GM13976 (cell line): ENCODE measurements at regions not wholly inside any gene's neighbourhood (a gene's known extent, or its start where the extent isn't known, plus 50 kb on each side); places are given as distances from the start of the nearest gene placed in this dataset.

Experiments
- DNase-seq: peaks from one replicate; pipeline ENCODE4 v3.0.0; 2012; ENCODE audit warnings: low spot score
- in situ Hi-C: fragments of 300-500 bp; cut with MboI; formaldehyde crosslinking; loops from one replicate; pipeline ENCODE4 v1.12.0; 2022; ENCODE audit warnings: low sequenced_read_pairs, mixed read lengths, inconsistent platforms; ENCODE audit not compliant: unreplicated experiment
- TF ChIP-seq, protein P1 (sequence below): IDR thresholded peaks from 2 replicates; pipeline ENCODE4 v1.5.1; 2012; ENCODE audit warnings: borderline replicate concordance, mild to moderate bottlenecking; ENCODE audit not compliant: insufficient read depth; ENCODE audit errors: extremely low read depth, missing control alignments, control extremely low read depth

DNA sequence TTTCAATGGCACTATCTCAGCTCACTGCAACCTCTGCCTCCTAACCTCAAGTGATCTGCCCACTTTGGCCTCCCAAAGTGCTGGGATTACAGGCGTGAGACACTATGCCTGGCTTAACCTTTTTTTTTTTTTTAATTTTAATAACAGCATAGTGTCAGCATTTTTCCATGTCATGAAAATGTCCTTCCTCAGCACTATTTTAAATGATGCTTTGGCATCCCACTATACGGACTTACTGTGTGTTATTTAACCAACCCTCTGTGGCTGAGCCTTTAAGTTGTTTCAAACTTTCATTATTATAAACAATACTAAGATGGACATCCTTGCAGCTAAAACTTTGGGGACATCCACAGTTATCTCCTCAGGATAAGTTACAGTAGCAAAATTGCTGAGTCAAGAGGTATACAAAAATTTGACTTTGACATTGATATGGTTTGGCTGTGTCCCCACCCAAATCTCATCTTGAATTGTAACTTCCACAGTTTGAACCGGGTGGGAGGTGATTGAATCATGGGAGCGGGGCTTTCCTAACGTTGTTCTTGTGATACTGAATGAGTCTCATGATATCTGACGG, 123.8 kb upstream of the JARID2 start:
- in situ Hi-C loops: no loop called here
- DNase-seq: no peak
- TF ChIP-seq, protein P1, sequence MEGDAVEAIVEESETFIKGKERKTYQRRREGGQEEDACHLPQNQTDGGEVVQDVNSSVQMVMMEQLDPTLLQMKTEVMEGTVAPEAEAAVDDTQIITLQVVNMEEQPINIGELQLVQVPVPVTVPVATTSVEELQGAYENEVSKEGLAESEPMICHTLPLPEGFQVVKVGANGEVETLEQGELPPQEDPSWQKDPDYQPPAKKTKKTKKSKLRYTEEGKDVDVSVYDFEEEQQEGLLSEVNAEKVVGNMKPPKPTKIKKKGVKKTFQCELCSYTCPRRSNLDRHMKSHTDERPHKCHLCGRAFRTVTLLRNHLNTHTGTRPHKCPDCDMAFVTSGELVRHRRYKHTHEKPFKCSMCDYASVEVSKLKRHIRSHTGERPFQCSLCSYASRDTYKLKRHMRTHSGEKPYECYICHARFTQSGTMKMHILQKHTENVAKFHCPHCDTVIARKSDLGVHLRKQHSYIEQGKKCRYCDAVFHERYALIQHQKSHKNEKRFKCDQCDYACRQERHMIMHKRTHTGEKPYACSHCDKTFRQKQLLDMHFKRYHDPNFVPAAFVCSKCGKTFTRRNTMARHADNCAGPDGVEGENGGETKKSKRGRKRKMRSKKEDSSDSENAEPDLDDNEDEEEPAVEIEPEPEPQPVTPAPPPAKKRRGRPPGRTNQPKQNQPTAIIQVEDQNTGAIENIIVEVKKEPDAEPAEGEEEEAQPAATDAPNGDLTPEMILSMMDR: no peak

DNA sequence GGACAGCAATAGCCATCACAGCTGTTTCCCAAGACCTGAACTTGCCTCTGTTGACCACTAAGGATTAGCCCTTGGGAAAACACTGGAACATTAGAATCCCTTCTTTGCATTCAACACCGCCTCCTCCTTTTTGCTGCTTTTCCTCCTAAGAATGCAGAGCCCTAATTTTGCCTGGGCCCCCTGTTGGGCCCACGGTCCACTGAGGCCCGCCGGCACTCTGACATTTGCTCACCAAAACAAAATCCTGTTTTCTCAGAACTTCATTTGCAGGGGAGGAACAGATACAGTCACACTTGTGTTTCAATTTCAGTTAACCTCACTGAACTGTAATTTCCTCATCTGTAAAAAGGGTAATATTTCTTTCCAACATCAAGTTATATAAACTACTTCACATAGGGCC, 116.0 kb upstream of the JARID2 start:
- in situ Hi-C loops: no loop called here
- DNase-seq: no peak
- TF ChIP-seq, protein P1: no peak

DNA sequence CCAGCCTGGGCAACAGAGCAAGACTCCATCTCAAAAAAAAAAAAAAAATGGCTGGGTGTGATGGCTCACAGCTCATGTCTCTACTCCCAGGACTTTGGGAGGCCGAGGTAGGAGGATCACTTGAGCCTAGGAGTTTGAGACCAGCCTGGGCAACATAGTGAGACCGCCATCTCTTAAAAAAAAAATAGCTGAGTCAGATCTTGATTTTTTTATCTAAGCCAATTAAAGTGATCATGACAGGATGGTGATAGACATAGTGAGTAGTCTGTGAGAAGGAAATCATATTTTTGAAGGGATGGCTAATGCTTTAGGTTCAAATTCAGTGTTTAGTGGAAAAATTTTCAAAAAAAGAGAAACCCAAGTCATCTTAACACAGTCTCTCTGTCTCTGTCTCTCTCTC, 114.6 kb upstream of the JARID2 start:
- DNase-seq: no peak
- TF ChIP-seq, protein P1: no peak
- in situ Hi-C loops: no loop called here

DNA sequence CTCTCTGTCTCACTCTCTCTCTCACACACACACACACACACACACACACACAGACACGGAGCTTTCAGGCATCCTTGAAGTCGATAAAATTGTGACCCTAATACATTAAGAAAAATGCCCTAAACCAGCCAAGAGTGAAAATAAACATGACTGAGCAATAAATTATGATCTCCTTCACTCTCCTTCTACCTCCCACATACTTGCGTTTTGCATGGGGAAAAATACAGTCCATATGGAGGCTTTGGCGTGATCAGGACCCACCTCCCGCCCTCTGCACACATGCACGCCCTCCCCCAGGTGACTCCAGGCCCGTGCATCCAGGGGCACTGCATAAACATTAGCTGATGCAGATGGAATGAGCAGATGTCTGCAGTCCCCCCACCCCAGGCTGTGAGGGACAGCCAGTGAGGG, 114.2 kb upstream of the JARID2 start:
- no peak for DNase-seq
- in situ Hi-C loops: no loop called here
- TF ChIP-seq, protein P1: no peak

DNA sequence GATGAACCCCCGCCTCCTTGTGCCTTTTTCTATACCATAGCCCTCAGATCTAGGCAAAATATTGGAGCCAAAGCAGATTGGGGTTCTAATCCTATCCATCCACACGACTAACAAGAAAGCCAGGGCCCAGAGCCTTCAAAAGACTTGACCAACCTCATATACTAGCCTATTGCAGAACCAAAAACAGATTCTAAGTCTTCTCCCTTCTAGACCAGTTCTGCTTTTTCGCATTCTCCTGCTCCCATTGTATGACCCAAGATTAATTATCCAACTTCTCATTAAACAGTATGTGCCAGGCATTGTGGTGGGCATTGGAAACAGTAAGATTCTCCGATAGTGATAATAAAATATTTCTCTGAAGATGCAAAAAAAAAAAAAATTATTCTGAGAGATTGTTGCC, 113.7 kb upstream of the JARID2 start:
- DNase-seq: no peak
- TF ChIP-seq, protein P1: no peak
- in situ Hi-C loops: no loop called here

DNA sequence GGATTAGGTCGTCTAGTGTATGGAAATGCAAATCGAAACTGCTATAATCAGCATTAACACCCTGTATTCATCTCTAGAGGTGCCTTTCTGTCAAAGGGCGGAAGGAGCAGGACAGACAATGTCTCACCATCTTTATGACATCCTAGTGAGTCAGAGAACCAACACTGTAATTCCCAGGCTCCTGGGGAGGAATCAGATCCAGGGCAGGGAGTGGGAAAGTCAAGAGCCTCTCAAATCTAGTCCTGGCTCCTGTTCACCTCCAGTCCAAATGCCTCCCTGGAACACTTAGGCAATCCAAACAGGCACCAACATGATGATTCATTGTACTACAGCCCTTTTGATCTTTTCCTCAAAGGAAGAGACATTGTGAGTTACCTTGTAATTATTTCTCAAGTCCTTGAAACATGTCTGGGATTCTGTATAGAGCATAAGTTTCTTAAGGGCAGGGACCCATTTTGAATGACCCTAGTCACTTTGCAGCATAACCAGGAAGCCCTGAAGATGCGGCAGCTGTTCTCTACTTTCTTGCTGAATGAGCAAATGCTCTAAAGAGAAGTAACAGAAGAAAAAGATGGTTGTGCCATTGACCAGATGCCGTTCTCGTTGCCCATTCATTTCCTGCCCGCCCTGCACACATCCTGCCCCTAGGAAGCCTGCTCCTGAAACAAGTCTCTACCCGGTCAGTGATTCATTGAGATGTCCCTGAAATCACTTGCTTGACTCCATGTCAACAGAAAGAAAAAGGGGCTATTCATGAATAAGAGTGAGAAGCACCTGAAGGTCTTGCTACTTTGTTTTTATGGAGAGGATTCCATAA, 112.8 kb upstream of the JARID2 start:
- in situ Hi-C loops: no loop called here
- TF ChIP-seq, protein P1: no peak
- no peak for DNase-seq
